NOMO-1 (cell line): ENCODE measurements at regions not wholly inside any gene's neighbourhood (a gene's known extent, or its start where the extent isn't known, plus 50 kb on each side); places are given as distances from the start of the nearest gene placed in this dataset.

Experiments used
- DNase-seq, 2 experiments: peaks; one replicate each; lab custom pipeline; 2025; ENCODE audit not compliant: unreplicated experiment in 2 of 2; lab: John Stamatoyannopoulos, UW

DNA sequence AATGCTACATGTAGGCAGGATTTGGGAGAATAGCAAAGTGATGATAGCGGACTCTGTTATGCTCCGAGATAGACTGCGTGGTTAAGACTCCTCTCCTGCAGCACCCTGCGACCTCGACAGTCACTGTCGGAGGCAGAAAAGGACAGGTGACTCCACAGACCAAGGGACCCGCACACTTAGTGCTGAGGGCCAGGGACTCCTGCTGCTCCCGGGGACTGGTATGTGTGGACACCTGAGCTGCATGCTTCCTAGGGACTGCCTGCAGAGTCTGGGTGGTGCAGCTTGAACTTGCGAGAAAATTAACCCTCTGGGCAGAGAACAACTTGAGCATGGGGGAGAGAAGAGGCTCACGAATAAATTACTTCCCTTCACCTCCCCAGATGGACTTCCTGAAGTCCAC lies 407.1 kb upstream of the PFKP start:
- no peak for DNase-seq

DNA sequence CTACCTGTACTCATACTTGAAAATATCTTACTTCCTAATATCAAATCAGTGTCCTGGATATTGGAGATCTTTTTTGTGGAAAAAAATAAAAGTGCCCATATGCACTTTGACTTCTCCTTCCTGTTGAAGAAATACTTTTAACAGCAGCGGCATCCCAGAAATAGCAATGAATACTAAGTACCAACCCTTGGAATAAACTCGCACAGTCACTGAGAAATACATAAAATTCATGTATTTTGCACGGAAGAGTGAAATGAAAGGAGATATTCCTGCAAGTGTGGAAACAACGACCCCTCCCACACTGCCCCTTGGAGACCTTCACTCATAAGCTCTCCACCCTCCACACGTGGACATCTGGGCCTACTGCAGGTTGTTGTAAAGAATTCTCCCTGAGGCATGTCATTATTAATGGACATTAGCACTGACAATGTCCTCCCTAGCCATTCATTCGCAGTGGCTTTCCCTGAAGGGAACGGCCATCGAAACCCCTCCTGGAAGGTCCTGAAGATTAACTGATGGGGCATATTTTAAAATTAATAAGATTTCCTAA lies 407.6 kb upstream of the PFKP start:
- DNase-seq: no peak

DNA sequence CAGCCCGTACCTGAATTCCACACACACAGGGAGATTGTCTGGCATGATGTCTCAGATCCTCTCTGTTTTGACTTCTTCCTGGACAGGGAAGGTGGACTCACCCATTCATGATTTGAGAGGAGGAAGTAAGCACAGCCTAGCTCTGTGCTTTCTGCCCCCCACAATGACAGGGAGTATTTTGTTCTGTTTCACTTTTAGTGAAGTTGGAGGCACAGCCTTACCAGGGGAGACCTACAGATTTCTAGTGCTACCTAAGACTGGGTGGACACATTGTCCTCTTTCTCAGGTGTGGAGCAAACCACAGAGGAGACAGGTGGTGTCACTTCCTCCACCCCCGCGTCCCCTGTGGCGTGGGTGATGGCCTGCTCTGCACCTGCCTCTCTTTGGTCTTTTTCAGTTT lies 408.6 kb upstream of the PFKP start:
- peak; percentile 1 to 26 for DNase-seq

DNA sequence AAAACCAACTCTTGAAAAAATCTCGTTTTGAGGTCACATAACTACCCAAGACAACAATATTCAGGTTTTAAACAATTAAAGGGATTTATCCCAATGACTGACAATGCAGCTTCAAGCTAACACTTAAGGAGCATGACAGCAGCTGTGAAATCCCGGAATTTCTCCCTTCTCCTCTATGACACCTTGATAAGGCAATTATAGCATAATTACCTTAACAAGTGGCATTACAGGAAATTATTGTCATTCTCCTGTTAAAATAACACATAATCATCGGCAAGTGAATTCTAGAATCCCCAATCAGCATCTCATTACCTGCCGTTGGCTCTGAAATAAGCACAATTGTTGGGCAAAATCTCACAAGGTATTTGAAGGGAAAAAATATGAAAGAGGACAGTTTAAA lies 417.0 kb upstream of the PFKP start:
- DNase-seq: no peak

- DNase-seq: no peak
Observed at GRCh38 chr10:2641028-2641427, 426.3 kb upstream of the PFKP start.

GRCh38 chr10:2633630-2634029 lies 433.7 kb upstream of the PFKP start:
- no peak for DNase-seq

GRCh38 chr10:2631557-2632205 lies 435.7 kb upstream of the PFKP start:
- no peak for DNase-seq

DNA sequence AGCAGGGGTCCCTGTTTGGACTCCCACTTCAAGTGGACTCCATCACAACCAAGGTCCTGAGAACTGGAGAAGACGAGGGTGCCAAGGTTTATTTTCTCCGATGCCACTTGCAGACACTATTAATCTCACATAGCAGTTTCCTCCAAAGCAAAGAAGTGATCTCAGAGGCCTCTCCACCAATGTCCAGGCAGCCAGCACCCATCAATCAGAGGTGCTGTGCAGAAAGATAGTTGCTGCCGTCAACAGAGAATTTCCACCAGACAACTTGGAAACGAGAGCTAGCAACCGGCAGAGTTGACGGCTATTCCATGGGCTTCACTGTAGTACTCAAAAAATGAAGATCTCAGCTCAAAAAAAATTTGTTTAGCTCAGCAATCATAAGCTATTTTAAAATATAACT lies 438.6 kb upstream of the PFKP start:
- DNase-seq: no peak

DNA sequence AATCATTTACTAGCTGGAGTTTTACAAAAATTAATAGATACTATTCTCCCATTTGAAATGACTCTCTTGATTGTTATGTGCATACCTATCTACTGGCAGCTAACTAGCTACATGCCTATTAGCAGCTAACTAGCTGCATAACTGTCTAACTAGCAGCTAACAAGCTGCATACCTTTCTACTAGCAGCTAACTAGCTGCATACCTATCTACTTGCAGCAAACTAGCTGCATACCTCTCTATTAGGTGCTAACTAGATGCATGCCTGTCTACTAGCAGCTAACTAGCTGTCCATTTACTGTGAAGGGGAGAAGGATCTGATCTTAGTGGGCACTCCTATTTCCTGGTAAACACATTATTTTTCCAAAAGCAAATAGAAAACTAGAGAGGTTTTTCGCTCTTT lies 439.4 kb upstream of the PFKP start:
- DNase-seq: no peak

- no peak for DNase-seq
Observed at GRCh38 chr10:2625094-2625493, 442.3 kb upstream of the PFKP start.

- DNase-seq: no peak
Observed at GRCh38 chr10:2623675-2624274, 443.6 kb upstream of the PFKP start.

GRCh38 chr10:2620827-2621521 lies 446.4 kb upstream of the PFKP start:
- no peak for DNase-seq

DNA sequence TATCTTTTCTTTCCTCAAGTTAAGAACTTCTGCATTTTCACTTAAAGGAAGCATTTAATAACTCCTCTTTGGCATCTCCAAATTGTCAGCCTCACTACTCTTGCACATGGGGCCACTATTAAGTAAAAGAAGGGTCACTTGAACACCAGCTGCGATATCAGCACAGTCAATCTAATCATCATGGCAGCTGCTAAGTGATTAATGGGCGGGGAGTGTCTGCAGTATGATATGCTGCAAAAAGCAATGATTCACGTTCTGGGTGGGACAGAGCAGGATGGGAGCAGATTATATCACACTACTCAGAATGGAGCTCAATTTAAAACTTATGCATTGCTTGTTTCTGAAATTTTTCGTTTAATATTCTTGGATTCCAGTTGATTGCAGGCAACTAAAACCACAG lies 447.4 kb upstream of the PFKP start:
- DNase-seq: peak; percentile 53 to 69

- DNase-seq: peak; percentile 22 to 62
Observed at GRCh38 chr10:2619472-2619871, 447.9 kb upstream of the PFKP start.

DNA sequence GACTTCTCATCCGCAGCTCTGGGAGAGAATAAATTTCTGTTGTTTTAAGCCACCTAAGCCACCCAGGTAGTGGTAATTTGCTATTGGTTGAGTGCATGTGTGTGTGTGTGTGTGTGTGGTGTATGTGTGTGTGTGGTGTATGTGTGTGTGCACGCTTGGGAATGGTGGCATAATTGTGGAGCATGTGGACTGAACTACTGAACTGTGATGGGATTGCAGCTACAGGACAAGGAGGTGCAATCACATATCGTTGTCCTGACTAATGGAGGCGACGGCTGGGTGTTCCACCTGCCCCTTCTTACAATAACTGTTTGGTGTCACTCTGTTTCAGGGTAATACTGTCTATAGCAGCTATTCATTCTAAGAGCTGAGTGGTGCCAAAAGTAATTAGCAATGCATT lies 448.7 kb upstream of the PFKP start:
- DNase-seq: no peak

DNA sequence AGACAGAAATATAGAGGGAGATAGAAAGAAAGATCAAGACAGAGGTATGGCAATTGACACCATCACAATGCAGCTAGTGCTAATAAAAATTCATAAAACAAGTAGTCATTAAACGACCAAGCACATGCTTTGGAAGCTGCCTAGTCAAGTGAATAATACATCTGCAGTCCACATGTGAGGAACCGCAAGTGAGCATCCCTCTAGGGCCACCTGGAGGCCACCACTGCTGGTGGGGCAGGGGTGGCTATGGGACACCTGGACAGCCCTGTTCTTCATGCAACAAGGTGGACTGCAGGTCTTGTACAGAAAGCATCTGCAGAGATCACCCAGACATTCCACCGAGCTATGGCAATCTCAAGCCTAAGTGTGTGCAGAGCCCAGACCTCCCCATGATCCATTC lies 451.1 kb upstream of the PFKP start:
- DNase-seq: no peak

DNA sequence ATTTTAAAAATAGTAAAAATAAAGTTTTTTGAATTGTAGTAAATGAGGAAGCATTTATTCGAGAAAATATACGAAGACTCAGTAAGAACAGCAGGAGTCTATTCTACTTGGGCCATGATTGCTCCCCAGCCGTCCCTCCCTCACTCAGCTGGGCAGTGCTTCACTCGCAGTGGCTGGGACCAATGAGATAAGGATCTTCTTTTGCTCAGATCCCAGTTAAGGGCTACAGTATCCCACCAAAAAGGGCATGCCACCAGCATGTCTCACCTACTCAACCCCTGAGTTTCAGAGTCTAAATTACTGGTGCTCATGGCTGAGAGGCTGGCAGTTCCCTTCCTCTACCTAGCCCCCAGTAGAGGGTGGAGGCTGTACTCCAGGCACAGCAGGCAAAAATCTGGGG lies 455.7 kb upstream of the PFKP start:
- no peak for DNase-seq

- no peak for DNase-seq
Observed at GRCh38 chr10:2610946-2611345, 456.4 kb upstream of the PFKP start.

DNA sequence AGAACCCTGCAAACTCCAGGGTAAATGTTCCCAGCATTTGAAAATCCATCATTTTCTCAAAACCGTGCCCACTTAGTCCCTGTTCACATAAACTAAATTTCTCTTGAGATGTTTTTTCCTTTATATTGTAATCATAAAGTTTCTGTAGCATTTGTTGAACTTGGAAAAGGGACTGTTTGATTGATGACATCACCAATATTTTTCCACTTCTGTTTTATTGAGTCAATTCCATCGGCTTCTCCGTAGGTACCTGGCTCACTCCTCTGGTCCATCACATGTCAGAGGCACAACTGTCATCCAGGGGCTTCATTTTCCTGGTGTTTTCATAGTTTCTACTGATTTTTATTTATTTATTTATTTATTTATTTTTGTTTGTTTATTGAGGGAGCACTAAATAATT lies 462.5 kb upstream of the PFKP start:
- no peak for DNase-seq

DNA sequence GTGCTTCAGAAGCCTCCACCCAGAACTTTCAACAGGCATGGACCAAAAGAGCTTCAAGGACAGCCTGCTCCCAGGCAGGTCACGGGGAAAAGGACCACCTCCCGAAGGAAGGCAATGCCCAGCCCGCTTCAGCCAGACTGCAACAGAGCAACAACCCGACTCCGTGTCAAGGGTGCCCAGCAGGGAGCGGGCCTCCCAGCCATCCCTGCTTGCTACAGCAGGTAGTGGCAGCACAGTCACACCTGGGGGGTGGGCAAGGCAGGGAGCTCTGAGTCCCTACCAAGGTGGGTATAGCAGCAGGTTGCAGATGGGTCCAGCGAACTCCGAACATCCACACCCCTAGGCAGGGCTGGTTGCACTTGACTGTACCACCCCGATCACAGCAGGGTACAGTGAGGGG lies 467.8 kb upstream of the PFKP start:
- DNase-seq: no peak

- no peak for DNase-seq
Observed at GRCh38 chr10:2592360-2593160, 474.8 kb upstream of the PFKP start.
